ENCODE measurements at regions not wholly inside any gene's neighbourhood (a gene's known extent, or its start where the extent isn't known, plus 50 kb on each side); places are given as distances from the start of the nearest gene placed in this dataset.

- no peak for TF ChIP-seq CTCF (conservative IDR thresholded peaks at IDR 0.05)
- TF ChIP-seq ZFX (IDR thresholded peaks at IDR 0.05), result no peak
Measured at GRCh38 chr5:153347611-153348010, 142.9 kb upstream of the GRIA1 start.

All from C4-2B (cell line).